K562 (cell line): ENCODE measurements at regions not wholly inside any gene's neighbourhood (a gene's known extent, or its start where the extent isn't known, plus 50 kb on each side); places are given as distances from the start of the nearest gene placed in this dataset.

ENCODE experiments used
- ATAC-seq: fragments of 200-7000 bp; cut with Tn5 transposase; 3 replicates; pipeline ENCODE4 v1.9.1; 2020; ENCODE audit warnings: moderate library complexity
- BruUV-seq: library from RNA; stranded (reverse); fragments of 400-500 nt; replicated peaks from 2 replicates; lab custom pipeline; 2021; lab: Mats Ljungman, UMichigan
- CTCF ChIA-PET: fragments of 300-600 bp; formaldehyde crosslinking; extraction: SDS; loops from one replicate; lab custom pipeline; 2021; ENCODE audit warnings: low intra/inter-chr PET ratio; lab: Yijun Ruan, JAX
- POLR2A ChIA-PET: fragments of 300-600, 350-650 bp; sonication (Branson Sonifier 250); formaldehyde crosslinking; extraction: SDS; loops from one replicate; lab custom pipeline; 2021; ENCODE audit warnings: antibody characterized with exemption, inconsistent platforms; lab: Yijun Ruan, JAX
- DNase-seq, 4 experiments: peaks; one replicate each; pipeline versions ENCODE4 v3.0.0 to v3.0.0-alpha.2; 2011 to 2018; ENCODE audit warnings: low spot score in 3 of 4, mixed read lengths in 3 of 4; ENCODE audit errors: extremely low read depth in 1 of 4
- FAIRE-seq: peaks from 2 replicates; lab custom pipeline; 2011; peaks lifted over from hg19 to GRCh38; lab: Jason Lieb, UNC
- H2AFZ ChIP-seq: 2 replicates; pipeline ENCODE4 v1.6.0; 2011; ENCODE audit warnings: low read depth, low read length, control low read depth, inconsistent platforms
- H3K27ac ChIP-seq: fragments of 200-600 bp; 3 replicates; pipeline ENCODE4 v1.8.0; 2011; ENCODE audit warnings: low read depth, mild to moderate bottlenecking, control low read depth, inconsistent platforms, low read length, moderate library complexity, mixed read lengths; ENCODE audit errors: extremely low read depth
- H3K27me3 ChIP-seq, 2 experiments: fragments of 300-600 bp in 1 of 2; 2 replicates in 1 of 2; 3 replicates in 1 of 2; pipeline versions ENCODE4 v1.6.0 to v1.8.0; 2011; ENCODE audit warnings: inconsistent platforms in 2 of 2, low read length in 2 of 2, mild to moderate bottlenecking in 1 of 2, mixed read lengths in 1 of 2, moderate library complexity in 1 of 2; ENCODE audit not compliant: control insufficient read depth in 2 of 2, insufficient read depth in 2 of 2
- H3K36me3 ChIP-seq: fragments of 300-600 bp; 3 replicates; pipeline ENCODE4 v1.8.0; 2011; ENCODE audit warnings: mild to moderate bottlenecking, low read length, inconsistent platforms; ENCODE audit not compliant: control insufficient read depth, insufficient read depth
- H3K4me1 ChIP-seq, 2 experiments: fragments of 200-600 bp in 1 of 2; replicated peaks in 1 of 2; 2 replicates in 1 of 2; 3 replicates in 1 of 2; pipeline versions ENCODE4 v1.5.1 to v1.8.0; 2011; ENCODE audit warnings: inconsistent platforms in 2 of 2, low read length in 2 of 2, mild to moderate bottlenecking in 1 of 2, mixed read lengths in 1 of 2, moderate library complexity in 1 of 2; ENCODE audit not compliant: control insufficient read depth in 2 of 2, insufficient read depth in 2 of 2
- H3K4me2 ChIP-seq: 2 replicates; pipeline ENCODE4 v1.6.1; 2011; ENCODE audit warnings: low read length, control low read depth, inconsistent platforms, mixed read lengths; ENCODE audit not compliant: insufficient read depth
- H3K4me3 ChIP-seq: fragments of 200-600 bp; sonication (generic), shearing (Covaris generic); 2 replicates; pipeline ENCODE4 v1.5.1; 2016; ENCODE audit warnings: control low read depth, inconsistent platforms
- H3K79me2 ChIP-seq: fragments of 200-600 bp; 3 replicates; pipeline ENCODE4 v1.8.0; 2011; ENCODE audit warnings: low read length, inconsistent platforms; ENCODE audit not compliant: control insufficient read depth, insufficient read depth
- H3K9ac ChIP-seq, 2 experiments: 2 replicates each; pipeline versions ENCODE4 v1.6.0 to v1.6.1; 2011; ENCODE audit warnings: low read depth in 2 of 2, low read length in 2 of 2, control low read depth in 1 of 2, inconsistent platforms in 1 of 2, mild to moderate bottlenecking in 1 of 2, mixed read lengths in 1 of 2; ENCODE audit not compliant: insufficient read depth in 1 of 2
- H3K9me1 ChIP-seq: one replicate; pipeline ENCODE4 v1.6.0; 2011; ENCODE audit warnings: inconsistent platforms, mild to moderate bottlenecking, low read length, moderate library complexity; ENCODE audit not compliant: control insufficient read depth, insufficient read depth
- H3K9me3 ChIP-seq: replicated peaks from 2 replicates; pipeline ENCODE4 v1.5.1; 2011; ENCODE audit warnings: low read depth, low read length, inconsistent platforms; ENCODE audit not compliant: control insufficient read depth, insufficient read depth
- H4K20me1 ChIP-seq: replicated peaks from 2 replicates; pipeline ENCODE4 v1.6.1; 2011; ENCODE audit warnings: low read length, inconsistent platforms, mixed read lengths; ENCODE audit not compliant: control insufficient read depth, insufficient read depth
- FOXJ3 ChIP-seq: sonication (generic); formaldehyde crosslinking; IDR thresholded peaks from 2 replicates; pipeline ENCODE4 v1.4.0; 2020; ENCODE audit warnings: mild to moderate bottlenecking, missing genetic modification reagents
- RBM25 ChIP-seq: fragments of 200-400 bp; formaldehyde crosslinking; IDR thresholded peaks from 2 replicates; pipeline ENCODE4 v1.6.1; 2018; ENCODE audit warnings: low read length, low read depth, moderate library complexity; ENCODE audit not compliant: severe bottlenecking
- RCOR1 ChIP-seq, 2 experiments: IDR thresholded peaks; 2 replicates each; pipeline ENCODE4 v1.6.1; 2012; ENCODE audit warnings: low read depth in 2 of 2, low read length in 2 of 2, borderline replicate concordance in 1 of 2, improper control_type of control experiment in 1 of 2
- SRSF1 ChIP-seq: fragments of 200-400 bp; formaldehyde crosslinking; IDR thresholded peaks from 2 replicates; pipeline ENCODE4 v1.6.1; 2017; ENCODE audit warnings: mild to moderate bottlenecking, low read depth, low read length, moderate library complexity
- WGBS: fragments of 100-300 bp; shearing (Covaris generic); methylation state at CpG from one replicate; pipeline ENCODE4 v1.1.6; 2016; ENCODE audit warnings: low coverage, mixed read lengths; ENCODE audit not compliant: insufficient coverage; ENCODE audit errors: missing lambda C conversion rate; 5-methylcytosine and 5-hydroxymethylcytosine counted together
- in situ Hi-C: fragments of 300-500 bp; cut with MboI; formaldehyde crosslinking; loops from 4 replicates; pipeline ENCODE4 v1.15.0; 2018; ENCODE audit warnings: inconsistent platforms, mixed read lengths
- intact Hi-C: fragments of 100-400 bp; cut with micrococcal nuclease; formaldehyde crosslinking; loops from 2 replicates; pipeline ENCODE4 v1.14.2; 2022

DNA sequence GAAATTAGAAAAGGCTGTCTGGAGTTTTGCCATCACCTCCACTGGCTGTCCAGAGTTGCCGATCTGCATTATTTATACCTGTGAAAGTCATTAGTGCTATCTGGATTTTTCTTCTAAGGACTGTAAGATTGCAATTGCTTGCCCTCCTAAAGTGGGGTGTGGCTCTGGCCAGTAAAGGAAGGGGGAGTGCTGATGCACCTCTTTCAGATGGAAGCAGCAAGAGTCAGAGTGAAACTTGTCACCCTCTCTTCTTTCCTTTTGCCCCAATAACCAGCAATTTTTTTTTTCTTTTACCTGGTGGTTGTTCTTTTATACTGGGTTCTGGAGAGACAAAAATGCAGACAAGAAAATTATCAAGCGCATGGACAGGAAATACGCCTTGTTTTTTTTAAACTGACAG lies 527.4 kb upstream of the NRP1 start:
- no peak overlapping the region for H3K4me3 ChIP-seq
- H3K9me1 ChIP-seq, result no peaks in the 10 kb centered on the region
- no TSS peak for BruUV-seq
- no peaks in the 10 kb centered on the region for H3K79me2 ChIP-seq
- H3K36me3 ChIP-seq, result no peaks in the 10 kb centered on the region
- no peaks in the 10 kb centered on the region for H3K9me3 ChIP-seq
- no peak for FAIRE-seq
- POLR2A ChIA-PET, result interaction anchor here (0.5 kb wide), 1 partner anchor 334 kb away, joined by 3 read pairs; no protein-coding TSS in a partner anchor
- DNase-seq, result no peak
- H3K27ac ChIP-seq, result no peak overlapping the region
- no peak for ATAC-seq
- H3K4me2 ChIP-seq, result no peak overlapping the region
- WGBS, result 0% methylated on average over 3 of the region's 3 CpGs
- no peaks in the 10 kb centered on the region for H3K4me1 ChIP-seq
- TF ChIP-seq FOXJ3 (CRISPR knock-in tag), result no peak
- TF ChIP-seq, all 486 proteins: peak for 0
- in situ Hi-C loops (no loop called here), intact Hi-C loops (no loop called here)
- CTCF ChIA-PET, result no interaction called here
- Histone ChIP-seq H3K27me3 (no peaks in the 10 kb centered on the region; a peak in 1 of 5 replicates), H2AFZ (no peak overlapping the region), H3K9ac (no peak overlapping the region), H4K20me1 (no peaks in the 10 kb centered on the region)

DNA sequence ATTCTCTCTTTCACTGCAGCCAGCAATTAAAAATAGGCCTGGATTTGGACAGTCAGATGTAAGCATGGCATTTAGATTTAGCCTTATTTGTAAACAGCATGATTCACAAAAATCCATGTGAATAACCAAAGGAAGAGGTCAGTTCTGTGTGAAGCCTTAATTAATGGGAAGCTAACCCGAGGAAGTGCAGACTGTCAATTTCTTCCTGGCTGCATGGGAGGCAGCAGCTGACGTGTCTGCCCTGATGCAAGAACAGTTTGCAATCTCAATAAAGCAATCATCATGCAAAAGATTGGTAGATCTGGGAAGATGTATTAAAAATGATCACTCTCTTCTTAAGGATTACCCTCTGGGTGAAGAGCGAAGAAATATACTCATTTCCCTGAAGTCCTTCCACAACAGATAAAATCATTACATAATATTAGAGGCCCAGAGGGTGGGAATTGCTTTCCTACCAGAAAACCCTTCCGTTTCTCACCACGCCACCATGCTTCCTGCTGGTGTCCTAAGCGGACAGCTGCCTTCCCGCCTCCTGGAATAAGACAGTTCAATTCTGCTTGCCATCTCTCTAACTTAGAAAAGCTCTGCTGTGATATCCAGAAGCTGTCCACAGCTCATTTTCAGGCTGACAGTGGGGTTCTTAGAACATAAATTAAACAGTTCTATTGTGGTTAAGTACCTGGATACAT lies 526.7 kb upstream of the NRP1 start:
- Histone ChIP-seq H3K4me2 (no peak overlapping the region), H3K4me1 (no peaks in the 10 kb centered on the region), H3K27me3 (no peaks in the 10 kb centered on the region; a peak in 1 of 5 replicates), H3K9ac (no peak overlapping the region), H4K20me1 (no peaks in the 10 kb centered on the region), H3K27ac (no peak overlapping the region), H3K79me2 (no peaks in the 10 kb centered on the region), H3K9me3 (no peaks in the 10 kb centered on the region), H3K9me1 (no peaks in the 10 kb centered on the region), H3K4me3 (no peak overlapping the region), H2AFZ (no peak overlapping the region), H3K36me3 (no peaks in the 10 kb centered on the region)
- TF ChIP-seq RBM25 (no peak), RCOR1 (IDR thresholded peaks at IDR 0.05; ENCODE audit: borderline replicate concordance in 1 of 2, low read depth in 2 of 2, low read length in 2 of 2) (no peak), SRSF1 (no peak)
- BruUV-seq, result no TSS peak
- 2% methylated on average over 7 of the region's 7 CpGs for WGBS
- DNase-seq, result no peak
- intact Hi-C loops, result no loop called here
- no peak for ATAC-seq
- CTCF ChIA-PET, result no interaction called here
- POLR2A ChIA-PET, result no interaction called here
- in situ Hi-C loops, result no loop called here
- no peak for FAIRE-seq
